ENCODE measurements at regions not wholly inside any gene's neighbourhood (a gene's known extent, or its start where the extent isn't known, plus 50 kb on each side); places are given as distances from the start of the nearest gene placed in this dataset.

DNA sequence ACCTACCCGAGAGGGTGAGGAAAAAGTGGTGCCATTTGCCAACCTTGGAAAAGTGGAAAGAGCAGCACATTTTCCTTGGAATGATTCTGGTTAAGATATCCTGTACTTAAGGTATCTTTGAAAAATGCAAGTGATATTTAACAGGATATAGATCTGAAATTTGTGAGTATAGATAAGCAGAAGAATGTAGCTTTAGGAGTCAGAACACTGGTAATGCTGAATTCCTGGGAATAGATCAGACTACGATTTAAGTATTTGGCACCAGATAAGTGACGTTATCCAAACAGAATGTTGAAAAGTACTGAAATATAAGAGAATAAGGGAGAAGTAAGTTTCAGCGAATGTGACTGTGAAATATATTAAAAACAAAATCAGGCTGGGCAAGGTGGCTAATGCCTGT is 210.1 kb downstream of the PCDH7 start:
- FAIRE-seq (no peak), DNase-seq (ENCODE audit: low spot score) (no peak)

GRCh38 chr4:30932581-30932980 is 212.4 kb downstream of the PCDH7 start:
- DNase-seq (ENCODE audit: low spot score), result no peak
- peak; percentile 50 for FAIRE-seq

DNA sequence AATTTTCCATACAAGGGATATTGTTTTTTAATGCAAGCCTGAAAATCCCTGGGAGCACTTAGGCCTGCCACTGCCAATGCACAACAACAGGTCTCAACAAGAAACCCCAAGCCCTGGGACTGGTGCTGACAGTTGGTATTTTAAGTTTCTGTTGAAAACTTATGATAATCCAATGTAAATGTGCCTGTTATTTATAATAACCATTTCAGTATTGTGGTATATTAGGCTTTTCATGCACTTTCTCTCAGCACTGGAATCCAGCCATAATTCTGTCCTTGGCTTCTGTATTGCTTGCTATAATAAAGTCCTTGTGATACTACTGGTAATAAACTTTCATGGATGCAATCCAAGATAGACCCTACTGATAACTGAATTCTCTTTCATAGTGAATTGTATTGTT is 218.9 kb downstream of the PCDH7 start:
- DNase-seq (ENCODE audit: low spot score) (no peak), FAIRE-seq (no peak)

DNA sequence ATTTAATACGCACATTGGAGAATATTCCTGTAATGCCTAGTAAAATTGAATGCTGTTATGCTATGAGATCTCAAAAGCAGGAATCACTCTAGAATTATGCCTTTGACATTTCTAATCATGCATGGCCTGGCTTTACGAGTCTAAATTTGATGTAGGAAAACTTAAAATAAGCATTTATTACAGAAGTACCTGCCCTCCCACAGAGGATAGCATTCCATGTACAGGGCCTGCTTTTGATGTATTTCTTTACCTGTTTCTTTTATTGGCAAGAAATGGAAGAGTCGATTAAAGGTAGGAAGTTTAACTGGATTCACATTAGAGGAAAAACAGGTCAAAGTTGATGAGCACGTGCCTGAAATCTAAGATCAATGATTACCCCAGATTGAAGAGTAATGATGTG is 219.5 kb downstream of the PCDH7 start:
- FAIRE-seq (no peak), DNase-seq (ENCODE audit: low spot score) (no peak)

DNA sequence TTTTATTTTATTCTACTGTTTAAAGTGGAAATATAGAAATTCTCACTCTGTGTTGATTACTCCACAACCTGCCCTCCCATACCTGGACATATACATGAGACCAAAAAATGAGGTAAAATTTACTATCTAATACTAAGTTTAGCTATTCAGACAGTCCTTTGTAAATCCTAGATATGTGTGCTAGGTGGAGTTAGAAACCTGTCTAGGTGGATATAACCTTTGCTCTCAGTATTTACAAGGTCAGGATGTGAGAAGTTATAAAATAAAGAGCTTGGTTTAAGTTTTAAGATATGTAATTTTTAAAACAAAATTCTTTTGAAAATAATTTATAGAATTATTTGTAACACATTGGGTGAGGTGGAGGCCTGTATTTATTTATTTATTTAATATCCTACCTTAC is 221.5 kb downstream of the PCDH7 start:
- no peak for FAIRE-seq

GRCh38 chr4:30943356-30943755 is 223.2 kb downstream of the PCDH7 start:
- DNase-seq (ENCODE audit: low spot score) (no peak), FAIRE-seq (no peak)

More for the DNA sequence above, 221.5 kb downstream of the PCDH7 start:
- DNase-seq (ENCODE audit: low spot score), result no peak

DNA sequence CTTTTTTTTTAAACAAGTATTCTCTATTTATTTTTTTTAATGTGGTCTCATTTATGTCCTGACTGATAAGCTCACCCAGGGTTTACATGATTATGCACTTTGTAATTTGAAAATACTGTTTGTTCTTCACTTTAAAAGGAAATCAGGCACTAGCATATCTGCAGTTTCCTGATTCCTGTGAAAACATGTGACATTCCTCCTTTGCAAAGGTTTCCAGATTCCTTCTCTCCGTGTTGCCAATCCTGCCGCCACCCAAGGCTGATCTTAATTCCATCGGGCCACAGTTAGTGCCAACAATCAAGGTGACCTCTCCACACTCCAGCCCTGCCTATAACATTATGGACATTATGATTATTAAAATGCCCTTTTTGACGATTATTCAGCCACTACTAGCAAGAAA is 225.4 kb downstream of the PCDH7 start:
- DNase-seq (ENCODE audit: low spot score), result no peak
- no peak for FAIRE-seq

DNA sequence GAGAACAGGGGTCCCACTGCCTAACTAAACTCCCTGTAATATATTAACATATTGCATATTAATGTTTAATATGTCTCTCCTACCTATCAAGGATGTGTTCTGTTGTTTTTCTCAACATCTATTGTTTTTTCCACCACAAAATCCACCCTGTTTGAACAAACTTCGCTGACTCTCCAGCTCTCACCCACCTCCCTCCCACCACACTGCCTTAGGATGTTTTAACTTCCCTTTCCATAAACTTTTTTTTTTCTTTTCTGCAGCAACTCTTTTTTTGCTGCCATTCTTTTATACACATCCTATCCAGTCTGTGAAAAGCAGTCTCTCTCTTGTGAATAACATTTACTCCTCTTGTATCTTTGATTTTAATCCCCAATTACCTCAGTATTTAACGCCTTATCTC is 226.1 kb downstream of the PCDH7 start:
- FAIRE-seq (no peak), DNase-seq (ENCODE audit: low spot score) (no peak)

DNA sequence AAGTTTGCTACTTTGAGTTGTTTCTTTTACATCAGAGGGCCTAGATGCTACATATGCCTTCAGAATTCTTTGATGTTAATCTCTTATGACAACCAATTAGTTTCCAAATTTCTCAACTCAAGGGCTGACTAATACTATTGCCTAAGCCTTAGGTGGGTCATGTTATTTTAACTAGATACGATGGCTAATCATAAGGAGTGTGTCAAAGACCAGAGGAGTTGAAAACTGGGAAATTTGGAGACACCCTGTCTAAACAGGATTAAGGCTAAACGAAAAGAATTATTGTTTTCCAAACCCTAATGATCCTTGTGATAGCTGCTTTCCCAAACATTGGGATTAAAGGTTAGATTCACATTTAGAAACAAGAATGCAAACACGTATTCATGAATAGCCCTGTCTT is 228.5 kb downstream of the PCDH7 start:
- DNase-seq (ENCODE audit: low spot score) (no peak), FAIRE-seq (no peak)

GRCh38 chr4:30950737-30951136 is 230.6 kb downstream of the PCDH7 start:
- DNase-seq (ENCODE audit: low spot score) (no peak), FAIRE-seq (no peak)

DNA sequence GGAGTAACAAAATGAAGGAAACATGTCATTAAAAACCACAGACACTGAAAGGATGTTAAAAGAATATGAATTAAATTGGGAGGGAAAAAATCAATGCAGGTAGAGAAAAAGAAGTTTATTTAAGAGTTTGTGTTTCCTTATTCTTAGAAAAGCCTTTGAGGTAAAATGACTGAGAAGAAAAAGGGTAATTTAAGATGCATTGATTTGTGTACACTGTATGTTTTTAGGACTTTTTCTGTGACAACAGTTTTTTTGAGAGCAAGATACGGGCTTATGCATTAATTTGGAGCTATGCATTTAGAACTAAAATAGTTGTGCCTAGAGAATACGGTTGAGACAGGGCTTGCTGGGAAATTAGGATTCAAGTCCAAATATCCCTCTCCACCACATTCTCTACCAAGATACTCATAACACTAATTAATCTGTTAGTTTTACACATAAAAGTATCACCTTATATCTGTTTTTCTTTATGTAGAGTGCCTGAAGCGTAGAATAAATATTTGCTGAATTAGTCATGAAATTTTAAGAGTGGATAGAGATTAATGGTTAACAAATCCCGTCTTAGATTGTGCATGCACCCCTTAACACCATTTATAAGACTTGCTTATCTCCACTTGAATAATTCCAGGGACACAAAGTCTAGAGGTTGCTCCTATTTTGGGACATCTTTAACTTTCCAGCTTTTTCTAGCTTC is 232.5 kb downstream of the PCDH7 start:
- FAIRE-seq (no peak), DNase-seq (ENCODE audit: low spot score) (no peak)

DNA sequence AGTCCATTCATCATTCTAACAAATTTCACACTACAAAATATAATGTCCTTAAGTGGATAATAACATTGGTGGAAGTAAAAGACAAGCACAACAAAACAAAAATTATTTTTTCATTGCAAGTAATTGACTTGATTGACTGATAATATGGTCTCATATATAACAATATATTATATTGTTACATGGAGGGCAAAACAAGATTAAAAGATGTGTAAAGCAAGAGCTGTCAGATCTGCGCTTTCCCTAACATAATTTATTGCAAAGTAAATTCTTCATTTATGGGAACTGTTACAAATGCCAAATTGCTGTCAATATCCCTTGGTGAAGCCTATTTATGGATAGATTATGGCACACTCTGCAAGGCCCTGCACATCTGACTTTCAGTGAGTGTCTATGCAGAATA is 233.6 kb downstream of the PCDH7 start:
- FAIRE-seq (no peak), DNase-seq (ENCODE audit: low spot score) (no peak)

DNA sequence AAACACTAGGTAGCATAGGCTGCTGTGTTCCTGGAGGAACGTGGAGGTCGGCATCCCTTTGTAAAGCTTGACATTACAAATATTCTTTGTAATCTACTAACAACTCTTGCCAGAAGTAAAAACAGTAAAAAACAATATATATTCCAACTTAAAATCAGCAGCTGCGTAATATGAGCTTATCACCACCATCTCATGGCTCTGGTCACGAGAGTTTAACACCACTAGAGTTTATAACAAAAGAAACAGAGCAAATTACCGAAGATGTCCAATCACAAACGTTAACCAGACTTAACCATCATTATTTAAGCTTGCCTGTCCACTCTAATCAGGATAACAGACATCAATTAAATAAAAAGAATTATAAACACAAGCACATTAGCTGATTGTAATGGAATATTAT is 236.7 kb downstream of the PCDH7 start:
- FAIRE-seq, result no peak
- DNase-seq (ENCODE audit: low spot score), result no peak

GRCh38 chr4:30957706-30958105 is 237.5 kb downstream of the PCDH7 start:
- FAIRE-seq, result no peak
- DNase-seq (ENCODE audit: low spot score), result no peak

- FAIRE-seq, result no peak
Measured at GRCh38 chr4:30959781-30960485, 239.8 kb downstream of the PCDH7 start.

DNA sequence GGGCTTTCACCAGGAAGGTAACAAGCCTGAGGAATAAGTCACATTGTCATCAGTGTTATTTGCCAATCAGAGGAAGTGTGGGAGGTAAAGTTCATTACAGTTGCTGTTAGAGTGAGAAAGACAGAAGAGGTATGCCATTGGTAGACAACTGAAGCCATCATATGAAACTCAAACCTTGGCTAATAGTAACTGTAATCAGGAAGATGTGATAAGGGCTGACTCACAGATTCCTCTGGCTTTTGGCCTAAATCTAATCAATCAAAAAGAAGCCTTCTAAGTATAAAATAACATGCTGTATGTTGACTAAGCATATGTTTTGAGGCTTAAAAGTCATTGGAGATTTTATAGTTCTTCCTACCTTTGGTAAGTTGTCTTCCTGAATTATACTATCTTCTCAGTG is 242.8 kb downstream of the PCDH7 start:
- DNase-seq (ENCODE audit: low spot score) (no peak), FAIRE-seq (peak; percentile 69)

More at GRCh38 chr4:30959781-30960485, 239.8 kb downstream of the PCDH7 start:
- no peak for DNase-seq (ENCODE audit: low spot score)

GRCh38 chr4:30968926-30969325 is 248.8 kb downstream of the PCDH7 start:
- FAIRE-seq (no peak), DNase-seq (ENCODE audit: low spot score) (no peak)

GRCh38 chr4:30972542-30972941 is 252.4 kb downstream of the PCDH7 start:
- DNase-seq (ENCODE audit: low spot score) (no peak), FAIRE-seq (peak; percentile 65)

DNA sequence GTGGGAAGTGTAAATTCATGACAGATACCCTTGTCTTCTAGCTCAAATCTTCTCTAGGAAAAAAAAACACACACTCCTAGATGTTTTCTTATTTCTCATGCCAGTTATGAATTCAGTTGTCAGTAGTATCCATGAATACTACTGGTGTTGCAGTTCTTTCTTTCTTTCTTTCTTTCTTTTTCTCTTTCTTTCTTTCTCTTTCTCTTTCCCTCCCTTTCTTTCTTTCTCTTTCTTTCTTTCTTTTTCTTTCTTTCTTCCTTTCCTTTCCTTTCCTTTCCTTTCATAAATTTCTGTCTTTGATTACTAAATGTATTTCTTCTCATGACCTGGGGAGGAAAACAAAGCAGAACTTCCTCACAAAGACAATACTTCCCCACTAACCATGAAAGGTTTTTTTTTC is 253.8 kb downstream of the PCDH7 start:
- FAIRE-seq, result no peak
- DNase-seq (ENCODE audit: low spot score), result no peak

- no peak for FAIRE-seq
Measured at GRCh38 chr4:30979402-30979801, 259.2 kb downstream of the PCDH7 start.

DNA sequence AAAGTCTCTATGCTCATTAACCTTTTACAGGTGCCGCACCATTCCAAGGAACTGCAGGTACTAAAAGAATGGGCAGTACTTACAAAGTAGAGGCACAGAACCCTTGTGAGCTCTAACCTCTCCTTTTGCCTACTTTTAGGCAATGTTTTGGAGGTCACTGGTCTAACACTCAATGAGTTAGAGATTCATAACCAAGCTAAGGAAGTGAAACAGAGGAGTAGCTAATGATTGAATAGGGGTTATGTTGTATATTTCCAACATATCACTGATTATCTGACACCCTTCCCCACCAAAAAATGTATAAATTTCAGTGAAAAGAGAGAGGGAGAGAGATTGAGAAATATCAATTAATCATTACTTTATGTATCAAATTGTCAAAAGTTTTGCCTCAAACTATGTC is 269.3 kb downstream of the PCDH7 start:
- no peak for FAIRE-seq
- no peak for DNase-seq (ENCODE audit: low spot score)

More at GRCh38 chr4:30979402-30979801, 259.2 kb downstream of the PCDH7 start:
- DNase-seq (ENCODE audit: low spot score), result no peak

- DNase-seq (ENCODE audit: low spot score), result no peak
- FAIRE-seq, result no peak
Measured at GRCh38 chr4:30996841-30997240, 276.7 kb downstream of the PCDH7 start.

- FAIRE-seq, result no peak
- no peak for DNase-seq (ENCODE audit: low spot score)
Measured at GRCh38 chr4:31005037-31005436, 284.9 kb downstream of the PCDH7 start.

Data from urothelium cell line (cell line).